GM21447 (cell line): ENCODE measurements at regions not wholly inside any gene's neighbourhood (a gene's known extent, or its start where the extent isn't known, plus 50 kb on each side); places are given as distances from the start of the nearest gene placed in this dataset.

Source experiments
- ATAC-seq: cut with Tn5 transposase; IDR thresholded peaks from one replicate; pipeline ENCODE4 v1.9.1; 2021; ENCODE audit not compliant: unreplicated experiment

DNA sequence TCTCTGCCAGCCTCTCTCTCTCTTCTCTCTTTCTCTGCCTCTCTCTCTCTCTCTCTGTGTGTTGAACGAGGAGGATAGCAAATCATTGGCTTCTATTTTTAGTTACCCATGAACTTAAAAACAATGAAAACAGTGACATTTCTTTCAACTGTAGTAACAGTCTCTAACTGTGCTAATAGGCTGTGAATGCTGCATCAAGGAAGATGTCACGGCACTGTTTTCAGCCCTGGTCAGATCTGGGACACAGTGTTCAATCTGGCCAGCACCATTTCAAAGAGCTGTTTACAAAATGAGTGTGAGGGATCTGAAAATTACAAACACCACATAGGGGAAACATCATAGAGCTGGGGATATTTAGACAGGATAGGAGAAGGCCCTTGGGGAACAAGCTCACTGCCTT is 717.0 kb downstream of the FGF9 start:
- no peak for ATAC-seq

DNA sequence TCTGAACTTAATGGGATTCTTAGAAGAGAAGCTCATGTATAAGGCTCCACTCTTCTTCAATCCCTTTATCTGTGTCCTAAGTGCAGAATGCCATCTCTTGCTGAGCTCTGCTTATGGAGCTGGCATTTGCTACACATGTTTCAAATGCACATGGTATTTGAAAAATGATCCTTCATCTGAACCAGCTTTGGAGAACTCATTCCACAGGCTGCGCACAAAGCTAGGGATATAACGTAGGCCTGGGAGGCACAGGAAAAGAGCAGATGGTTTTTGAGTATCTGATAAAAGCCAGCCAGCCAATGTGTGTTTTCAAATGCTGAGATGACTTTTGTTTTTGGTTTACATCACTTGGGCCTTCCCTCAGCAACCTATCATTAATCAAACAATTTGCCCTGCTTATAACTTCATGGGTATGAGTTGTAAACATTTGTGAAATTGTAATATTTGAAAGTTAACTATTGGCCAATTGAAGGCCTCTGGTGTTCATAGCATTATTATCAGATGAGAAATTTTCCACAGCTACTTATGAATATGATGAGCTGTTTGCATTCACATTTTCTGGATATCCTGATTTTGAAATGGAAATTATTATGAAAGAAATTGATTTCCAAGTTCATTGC is 729.0 kb downstream of the FGF9 start:
- no peak for ATAC-seq

DNA sequence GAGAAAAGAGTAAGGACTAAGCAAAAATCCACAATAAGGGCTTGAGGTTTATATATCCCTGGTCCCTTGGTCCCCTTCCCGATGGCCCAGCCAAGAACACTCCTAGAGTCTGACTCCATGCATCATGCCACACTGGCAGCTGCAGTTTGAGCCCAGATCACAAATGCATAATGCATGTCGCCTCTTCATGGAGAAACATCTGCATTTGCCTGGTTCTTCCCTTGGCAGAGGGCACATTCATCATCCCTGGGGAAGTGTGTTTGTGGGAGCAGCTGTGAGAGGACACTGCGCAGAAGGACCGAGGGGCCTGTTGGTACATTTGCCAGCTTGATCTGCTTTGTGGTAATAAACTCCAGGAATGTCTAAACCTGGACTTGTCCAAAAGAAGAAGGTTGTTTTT is 731.8 kb downstream of the FGF9 start:
- ATAC-seq: no peak

DNA sequence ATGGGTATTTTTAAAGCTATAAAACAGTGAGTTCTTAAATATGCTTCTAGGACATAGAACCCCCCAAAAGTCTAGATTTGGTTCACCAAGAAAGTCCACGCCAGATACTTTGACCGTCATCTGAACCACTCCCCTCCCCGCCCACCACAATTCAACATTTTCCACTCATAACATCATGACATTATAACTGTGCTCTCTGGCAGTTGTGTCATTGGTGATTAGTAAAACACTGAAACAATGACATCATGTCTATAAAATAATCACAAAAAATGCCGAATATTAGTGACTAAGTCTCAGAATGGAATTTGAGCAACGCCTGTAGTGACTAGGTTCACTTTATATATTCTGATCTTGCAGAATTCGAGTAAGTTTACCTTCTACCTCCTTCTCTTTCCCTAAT is 732.3 kb downstream of the FGF9 start:
- no peak for ATAC-seq

DNA sequence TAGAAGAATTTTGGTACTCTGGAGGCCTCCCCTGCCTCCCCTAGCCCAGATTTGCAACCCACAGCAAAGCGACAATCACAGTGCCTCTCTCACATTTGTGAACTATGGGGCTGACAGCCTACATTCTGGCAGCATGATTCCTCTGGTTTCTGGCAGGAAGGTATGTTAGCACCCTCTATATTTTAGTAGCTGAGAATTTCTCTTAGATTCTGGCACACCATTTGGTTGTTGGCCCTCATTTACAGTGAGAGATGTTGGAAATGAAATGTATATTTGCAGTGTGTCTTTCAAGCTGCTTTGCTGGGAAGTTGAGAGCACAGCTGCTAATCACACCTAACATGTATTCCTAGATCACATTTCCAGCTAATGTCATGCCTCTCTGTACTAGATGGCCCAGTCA is 735.0 kb downstream of the FGF9 start:
- no peak for ATAC-seq

DNA sequence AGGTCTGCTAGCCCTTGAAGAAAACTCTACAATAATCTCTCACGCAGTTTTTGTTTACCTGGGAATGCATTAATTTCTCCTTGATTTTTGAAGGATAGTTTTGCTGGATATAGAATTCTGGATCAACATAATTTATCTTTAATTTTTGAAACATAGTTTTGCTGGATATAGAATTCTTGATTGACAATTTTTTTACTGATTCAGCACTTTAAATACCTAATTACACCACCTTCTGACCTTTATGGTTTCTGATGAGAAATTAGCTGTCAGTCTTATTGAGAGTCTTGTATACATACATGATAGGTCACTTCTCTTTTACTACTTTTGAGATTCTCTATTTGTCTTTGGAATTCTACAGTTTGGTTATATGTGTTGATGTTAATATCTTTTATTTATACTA is 741.6 kb downstream of the FGF9 start:
- no peak for ATAC-seq

DNA sequence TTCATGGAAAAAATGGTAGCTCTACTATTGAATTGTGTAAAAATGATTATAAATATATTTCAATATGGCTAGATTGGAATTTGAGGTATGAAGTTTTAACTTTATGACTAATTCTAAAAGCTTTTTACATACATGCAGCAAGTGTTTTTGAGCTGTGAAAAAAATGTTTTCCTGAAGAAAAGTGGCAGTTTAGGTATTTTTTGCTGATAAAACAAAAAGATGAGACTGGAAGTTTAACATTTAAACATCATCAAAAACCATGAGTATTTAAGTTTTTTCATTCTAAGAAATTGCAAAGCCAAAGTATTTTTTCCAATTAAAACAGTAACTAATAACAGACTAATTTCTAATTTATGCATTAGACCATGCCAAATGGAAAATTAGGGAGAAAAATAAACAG is 751.1 kb downstream of the FGF9 start:
- ATAC-seq: no peak

DNA sequence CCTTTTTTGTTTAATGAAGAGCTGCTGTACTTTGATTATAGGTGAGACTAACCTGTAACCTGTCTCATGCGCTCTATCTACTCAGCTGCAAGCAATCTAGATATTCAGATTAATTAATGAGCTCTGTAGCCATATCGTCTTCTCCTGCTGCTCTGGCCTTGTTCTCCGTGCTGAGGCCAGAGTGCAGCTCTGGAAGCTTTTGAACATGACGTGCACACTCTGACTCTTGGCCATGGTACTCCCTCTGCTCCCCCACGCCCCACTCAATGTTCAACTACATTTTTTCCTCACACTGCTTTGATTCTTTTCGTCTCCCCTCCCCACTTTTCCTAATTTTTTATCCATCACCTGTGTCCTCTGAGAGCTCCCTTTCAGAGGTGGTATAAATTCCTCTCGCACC is 751.8 kb downstream of the FGF9 start:
- ATAC-seq: no peak

DNA sequence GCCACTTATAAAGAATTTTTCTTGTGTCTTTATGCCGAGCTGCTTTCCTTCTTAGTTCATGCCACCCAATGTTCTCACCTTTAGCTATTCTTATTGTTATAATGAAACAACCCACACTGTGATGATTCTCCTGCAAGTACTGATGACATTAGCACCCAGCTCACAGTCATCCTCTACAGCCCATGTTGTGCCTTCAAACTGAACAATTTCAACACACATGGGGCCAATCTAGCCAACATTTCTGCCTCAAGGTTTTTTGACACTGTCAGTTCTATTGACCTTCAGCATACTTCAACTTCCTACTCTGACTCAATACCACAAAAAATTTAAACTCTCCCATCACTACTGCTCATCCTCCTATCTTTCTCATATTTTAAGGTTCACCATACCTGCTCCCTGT is 752.4 kb downstream of the FGF9 start:
- no peak for ATAC-seq

DNA sequence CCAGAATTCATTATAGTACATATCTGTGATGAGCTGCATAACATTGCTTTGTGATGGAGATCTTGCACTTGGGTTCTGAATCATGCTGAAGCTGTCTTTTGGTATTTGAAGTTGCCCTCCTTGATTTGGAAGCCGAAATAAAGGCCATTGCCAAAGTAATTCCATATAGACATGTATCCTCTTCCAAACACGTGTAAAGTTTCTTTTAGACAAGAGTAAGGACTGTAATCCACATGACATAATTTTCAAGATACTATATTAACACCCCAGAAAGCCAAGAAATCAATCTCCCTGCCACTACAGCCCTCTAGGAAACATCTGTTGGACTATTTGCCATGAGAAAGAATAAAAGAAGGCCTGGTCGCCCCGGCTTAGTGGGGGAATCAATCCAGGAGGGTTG is 754.2 kb downstream of the FGF9 start:
- no peak for ATAC-seq

DNA sequence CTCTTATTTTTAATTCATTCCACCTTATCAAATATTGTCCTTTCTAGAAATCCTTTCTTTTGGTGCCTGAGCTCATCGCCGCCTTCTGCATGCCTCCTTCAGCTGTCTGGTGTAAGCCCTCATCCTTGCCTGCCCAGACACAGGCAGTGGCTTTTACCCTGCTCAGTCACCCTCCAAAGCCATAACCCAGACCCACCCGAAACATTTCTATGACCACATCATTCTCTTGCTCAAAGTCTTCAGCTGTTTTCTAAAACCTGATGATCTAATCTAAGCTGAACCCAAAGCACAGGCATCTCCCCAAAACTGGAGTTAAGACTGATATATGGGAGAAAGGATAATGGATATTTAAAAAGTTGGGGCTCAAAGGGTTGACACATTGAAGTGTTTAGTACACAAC is 753.7 kb upstream of the SGCG start:
- ATAC-seq: no peak

DNA sequence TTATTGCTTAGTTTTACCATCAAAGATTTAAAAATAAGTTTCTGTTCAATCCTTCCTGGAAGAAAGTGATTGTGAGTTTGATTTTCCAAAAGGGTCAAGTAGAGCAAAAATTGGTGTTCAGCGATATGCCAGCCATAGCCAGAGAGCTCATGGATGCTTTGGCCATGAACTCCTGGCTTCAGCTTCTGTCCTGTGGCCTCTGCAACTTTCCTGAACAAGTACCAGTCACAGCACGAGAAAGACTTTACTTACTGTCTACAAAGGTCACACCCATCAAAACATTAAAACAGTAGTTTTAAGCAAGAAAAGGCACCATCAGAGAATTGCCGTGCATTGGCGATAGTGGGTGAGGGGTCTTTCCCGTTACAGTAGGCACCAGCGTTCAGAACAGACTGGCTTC is 753.0 kb upstream of the SGCG start:
- ATAC-seq: no peak

DNA sequence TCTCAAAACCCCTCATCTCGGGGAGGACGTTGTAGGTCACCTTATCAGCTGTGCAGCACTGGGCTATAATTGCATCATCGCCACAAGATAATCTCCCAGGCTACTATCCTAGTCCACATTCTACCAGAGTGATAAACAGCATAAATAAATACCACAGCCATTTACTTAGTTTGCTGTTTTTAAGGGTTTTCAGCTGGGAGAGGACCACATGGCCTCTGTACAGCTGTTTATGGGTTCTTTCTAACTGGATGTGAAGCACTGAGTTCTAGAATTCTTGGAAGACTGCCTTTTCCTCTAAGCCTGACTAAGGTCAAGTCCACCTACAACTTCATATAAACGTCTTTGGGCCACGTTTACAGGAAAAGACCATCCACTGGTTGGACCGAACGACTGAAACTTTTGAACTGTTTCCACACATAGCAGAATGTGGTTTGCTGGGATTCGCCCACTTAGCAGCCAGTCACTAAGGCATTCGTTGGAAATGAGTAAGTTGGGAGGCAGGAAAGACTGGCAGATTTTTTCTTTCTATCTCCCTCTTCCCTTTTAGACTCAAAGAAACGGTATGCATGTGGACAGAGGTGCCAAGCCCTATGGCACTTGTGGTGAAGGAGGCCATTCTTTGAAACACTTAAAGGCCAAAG is 752.5 kb upstream of the SGCG start:
- no peak for ATAC-seq

DNA sequence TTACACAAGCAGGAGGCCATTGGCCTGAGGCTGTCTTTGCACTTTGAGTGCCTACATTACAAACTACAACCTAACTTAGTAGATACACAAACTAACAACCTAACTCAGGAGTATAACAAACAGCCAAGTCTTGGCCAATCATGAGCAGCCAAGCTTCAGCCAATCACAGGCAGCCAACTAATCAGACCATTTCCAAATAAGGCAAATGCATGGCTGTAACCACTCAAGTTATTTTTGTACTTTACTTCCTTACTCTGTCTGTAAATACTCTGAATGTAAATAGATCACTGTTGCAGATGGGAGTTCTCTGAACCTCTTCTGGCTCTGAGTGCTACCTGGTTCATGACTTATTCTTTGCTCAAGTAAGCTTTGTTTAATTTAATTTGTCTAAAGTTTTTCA is 748.1 kb upstream of the SGCG start:
- ATAC-seq: no peak

DNA sequence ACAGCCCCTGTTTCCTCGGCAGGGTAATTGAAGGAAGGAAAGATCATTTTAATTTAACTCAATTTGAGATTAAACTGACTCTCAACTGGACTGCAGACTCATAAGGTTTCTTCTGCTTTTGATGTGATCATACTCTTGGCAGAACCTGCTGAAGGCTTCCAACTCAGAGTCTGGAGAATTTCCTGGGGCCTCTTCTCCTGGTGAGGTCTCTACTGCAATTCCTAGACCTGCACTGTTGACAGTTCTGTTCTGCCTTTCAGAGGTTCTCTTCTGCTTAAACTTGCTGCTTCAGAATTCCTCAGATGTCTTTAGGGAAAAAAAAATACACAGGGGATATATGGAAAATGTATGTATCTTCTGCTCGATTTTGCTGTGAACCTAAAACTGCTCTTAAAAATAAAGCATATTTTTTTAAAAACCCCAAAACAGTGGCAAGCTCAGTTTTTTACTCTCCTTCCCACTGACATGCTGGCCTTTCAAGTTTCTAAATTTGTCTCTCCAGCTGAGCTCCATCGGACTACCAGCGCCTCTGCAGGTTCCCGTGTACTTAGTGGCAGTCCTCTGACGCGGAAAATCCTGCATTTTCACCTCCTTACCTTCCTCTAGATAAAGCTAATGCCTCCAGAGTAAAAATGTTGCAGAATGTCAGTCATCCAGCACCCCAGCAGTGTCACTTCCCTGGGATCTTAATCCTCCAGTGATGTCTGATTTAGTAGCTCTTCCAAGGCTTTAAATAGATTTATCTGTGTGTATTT is 733.5 kb upstream of the SGCG start:
- ATAC-seq: no peak

DNA sequence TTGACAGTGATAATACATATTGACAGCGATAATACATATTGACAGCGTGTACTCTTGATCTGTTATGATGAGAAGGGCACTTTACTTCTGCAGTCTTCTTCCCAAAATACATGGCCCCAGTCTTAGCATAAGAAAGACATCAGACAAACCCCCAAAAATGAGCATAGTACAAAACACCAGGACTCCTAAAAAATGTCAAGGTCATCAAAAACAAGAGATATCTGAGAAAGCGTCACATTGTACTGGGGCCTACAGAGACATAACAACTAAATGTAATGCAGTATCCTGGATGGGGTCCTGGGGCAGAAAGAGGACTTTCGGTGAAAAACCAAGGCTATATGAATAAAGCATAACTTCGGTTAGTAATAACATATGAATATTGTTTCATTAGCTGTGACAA is 731.5 kb upstream of the SGCG start:
- ATAC-seq: no peak

DNA sequence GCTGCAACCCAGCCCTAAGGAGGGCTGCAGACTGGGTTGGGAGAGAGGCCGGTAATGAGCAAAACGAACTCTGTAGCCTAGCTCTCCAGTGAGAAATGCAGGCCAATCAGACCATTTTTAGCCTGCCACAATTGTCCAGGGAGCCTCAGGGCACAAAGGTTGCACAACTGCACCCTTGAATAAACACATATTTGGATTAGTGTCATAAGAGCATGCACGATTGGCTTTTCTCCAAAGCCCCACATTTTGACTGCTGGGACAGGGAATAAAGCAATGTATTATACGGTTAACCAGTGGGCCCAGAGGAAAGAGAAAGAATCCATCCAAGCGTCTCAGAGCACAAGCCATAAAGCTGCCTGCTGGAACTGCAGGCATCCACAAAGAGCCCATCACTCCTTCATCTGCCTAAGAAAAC is 729.4 kb upstream of the SGCG start:
- no peak for ATAC-seq

DNA sequence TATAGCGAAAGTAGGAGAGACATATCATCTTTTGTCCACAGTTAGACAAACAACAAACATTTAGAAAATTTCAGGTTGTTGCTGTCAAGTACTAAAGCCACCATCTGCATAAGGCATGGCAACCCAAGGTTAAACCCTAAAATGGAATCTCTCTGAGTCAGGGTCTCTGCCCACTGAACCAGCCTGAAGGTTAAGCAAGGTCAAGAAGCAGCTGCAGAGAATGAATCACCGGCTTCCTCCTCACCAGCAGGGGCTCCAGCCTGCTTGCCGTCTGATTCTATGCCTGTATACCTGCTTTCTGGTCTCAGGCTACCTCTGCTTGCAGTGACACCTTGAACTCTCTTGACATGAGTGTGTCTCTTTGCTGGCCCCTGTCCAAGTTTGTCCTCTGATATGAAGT is 726.2 kb upstream of the SGCG start:
- ATAC-seq: no peak

DNA sequence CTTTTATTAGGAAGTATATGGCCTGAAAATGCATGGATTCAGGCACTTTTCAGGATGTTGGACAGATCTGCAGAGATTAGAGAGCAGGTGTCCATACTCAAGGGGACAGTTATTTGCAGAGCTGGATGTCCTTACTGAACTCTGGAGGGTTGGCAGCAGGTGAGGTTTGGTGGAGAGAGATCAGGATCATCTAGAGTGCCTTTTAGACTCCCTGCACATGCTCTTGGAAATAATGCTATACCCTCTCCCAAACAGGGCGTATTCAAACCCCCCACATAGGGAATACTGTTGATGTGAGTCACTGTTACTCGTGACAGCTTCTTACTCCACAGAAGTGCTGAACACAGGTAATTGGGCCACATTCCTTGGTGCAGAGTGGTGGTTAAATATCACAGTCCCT is 725.7 kb upstream of the SGCG start:
- ATAC-seq: no peak

DNA sequence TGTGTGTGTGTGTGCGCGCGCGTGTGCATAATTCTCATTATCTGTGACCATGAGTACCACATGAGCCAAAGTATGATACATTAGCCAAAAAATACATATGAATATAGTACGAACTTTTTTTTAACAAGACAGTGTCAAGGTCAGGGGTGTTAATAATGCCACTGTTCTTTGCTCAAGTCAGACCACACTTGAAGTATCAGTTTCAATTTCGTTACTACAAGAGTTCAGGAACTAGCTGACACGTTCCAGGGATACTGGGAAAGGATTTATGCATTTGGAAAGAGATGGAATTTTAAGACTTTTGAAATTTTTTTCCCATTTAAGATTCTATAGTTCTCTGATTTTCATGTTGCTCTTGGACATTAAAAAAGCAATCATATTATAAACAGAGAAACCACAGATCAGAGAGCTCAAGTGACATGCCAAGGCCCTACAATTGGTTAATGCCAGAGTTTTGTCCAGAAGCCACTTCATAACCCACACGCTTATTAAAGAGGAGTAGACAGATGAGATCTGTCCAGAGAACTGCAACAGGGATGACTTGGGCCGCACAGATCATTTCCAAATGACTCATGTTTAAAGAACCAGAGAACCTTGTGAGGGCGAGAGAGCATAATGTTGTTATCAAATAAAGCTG is 718.8 kb upstream of the SGCG start:
- no peak for ATAC-seq

DNA sequence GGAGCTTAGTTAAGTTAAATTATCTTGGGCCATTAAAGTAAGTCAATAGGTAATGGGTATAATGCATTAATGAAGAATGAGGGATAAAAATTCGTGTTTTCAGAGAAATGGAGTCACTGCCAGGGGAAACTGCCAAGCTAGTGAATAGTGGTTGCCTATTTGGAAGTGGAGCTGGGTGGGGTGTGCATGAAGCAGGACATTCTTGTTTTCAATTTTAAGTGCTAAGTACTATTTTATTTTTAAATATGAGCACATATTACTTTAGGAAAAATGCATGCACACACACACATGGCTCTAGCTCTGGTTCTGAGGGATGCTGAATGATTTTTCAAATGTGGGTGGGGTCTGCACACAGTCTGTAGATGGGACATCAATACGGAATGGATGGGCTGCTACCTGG is 717.7 kb upstream of the SGCG start:
- ATAC-seq: no peak

DNA sequence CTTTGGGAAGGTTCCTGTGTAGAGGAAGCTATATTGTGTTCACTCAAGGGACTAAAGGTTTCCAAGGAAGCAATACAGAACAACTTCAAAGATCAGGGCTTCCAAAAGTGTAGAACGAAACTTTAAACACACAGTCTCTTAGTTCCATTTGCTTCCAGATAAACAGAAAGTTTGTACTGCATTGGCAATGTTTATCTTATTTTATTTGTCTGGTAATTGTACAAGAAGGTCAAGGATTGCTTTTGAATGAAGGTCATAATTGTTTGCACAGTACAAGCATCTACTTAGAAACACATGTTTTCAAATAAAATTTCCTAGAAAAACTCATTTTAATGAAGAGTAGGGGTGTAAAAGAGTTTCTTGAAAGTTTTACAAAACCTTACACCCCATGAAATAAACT is 712.7 kb upstream of the SGCG start:
- no peak for ATAC-seq
